MCF 10A (cell line): ENCODE measurements at regions not wholly inside any gene's neighbourhood (a gene's known extent, or its start where the extent isn't known, plus 50 kb on each side); places are given as distances from the start of the nearest gene placed in this dataset.

Source experiments
- BruUV-seq: library from RNA; stranded (reverse); fragments of 400-500 nt; replicated peaks from 2 replicates; lab custom pipeline; 2021; lab: Mats Ljungman, UMichigan
- CTCF ChIA-PET: fragments of 300-600 bp; sonication (Branson Sonifier 250); formaldehyde crosslinking; extraction: SDS; loops from one replicate; lab custom pipeline; 2021; ENCODE audit warnings: antibody characterized with exemption, inconsistent platforms; lab: Yijun Ruan, JAX
- POLR2A ChIA-PET: fragments of 300-600, 350-650 bp; sonication (Branson Sonifier 250); formaldehyde crosslinking; extraction: SDS; loops from one replicate; lab custom pipeline; 2020; ENCODE audit warnings: antibody characterized with exemption, inconsistent platforms; lab: Yijun Ruan, JAX
- DNase-seq: peaks from one replicate; pipeline ENCODE4 v3.0.0-alpha.2; 2018; ENCODE audit not compliant: unreplicated experiment
- H3K27ac Mint-ChIP-seq: one replicate; pipeline ENCODE4 v1.8.0; 2022; ENCODE audit warnings: mild to moderate bottlenecking, low read depth, mixed read lengths; ENCODE audit not compliant: unreplicated experiment
- H3K27me3 Mint-ChIP-seq: one replicate; pipeline ENCODE4 v1.8.0; 2022; ENCODE audit warnings: mixed read lengths; ENCODE audit not compliant: insufficient read depth, unreplicated experiment
- H3K36me3 Mint-ChIP-seq: one replicate; pipeline ENCODE4 v1.8.0; 2022; ENCODE audit warnings: mild to moderate bottlenecking, moderate library complexity, mixed read lengths; ENCODE audit not compliant: insufficient read depth, unreplicated experiment
- H3K4me1 Mint-ChIP-seq: one replicate; pipeline ENCODE4 v1.8.0; 2022; ENCODE audit warnings: mixed read lengths; ENCODE audit not compliant: insufficient read depth, unreplicated experiment
- H3K4me3 Mint-ChIP-seq: one replicate; pipeline ENCODE4 v1.8.0; 2022; ENCODE audit warnings: mild to moderate bottlenecking, moderate library complexity, mixed read lengths; ENCODE audit not compliant: unreplicated experiment
- H3K9me3 Mint-ChIP-seq: one replicate; pipeline ENCODE4 v1.8.0; 2022; ENCODE audit warnings: mixed read lengths; ENCODE audit not compliant: unreplicated experiment
- intact Hi-C: fragments of 100-400 bp; cut with micrococcal nuclease; formaldehyde crosslinking; loops from 2 replicates; pipeline ENCODE4 v1.14.1; 2022
- TF ChIP-seq, protein P1 (sequence below): fragments of 200-600 bp; IDR thresholded peaks from one replicate; pipeline ENCODE4 v1.8.0; 2022; ENCODE audit warnings: antibody characterized with exemption, mild to moderate bottlenecking; ENCODE audit not compliant: unreplicated experiment

DNA sequence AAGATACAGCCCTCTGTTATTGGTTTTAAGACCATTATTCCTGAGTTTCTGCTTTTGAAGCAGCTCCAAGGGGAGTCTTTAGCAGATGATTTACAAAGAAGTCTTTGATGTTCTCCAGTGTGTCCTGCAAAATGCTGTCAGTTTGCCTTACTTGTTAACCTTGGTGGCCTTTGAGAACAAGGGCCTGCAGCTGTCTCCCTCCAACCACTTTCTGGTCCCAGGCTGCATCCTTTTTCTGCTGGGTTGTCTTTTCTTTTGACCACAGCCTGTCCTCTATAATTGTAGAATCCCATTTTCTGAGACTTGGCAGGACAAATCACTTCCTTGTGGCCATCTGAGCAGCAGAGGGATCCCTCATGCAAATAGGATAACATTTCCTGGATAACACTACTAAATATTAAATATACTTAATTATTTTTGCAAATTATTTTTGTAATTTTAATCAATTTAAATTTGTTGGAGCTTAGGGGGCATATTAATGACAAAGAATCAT is 281.4 kb downstream of the DMRT2 start:
- H3K36me3 Mint-ChIP-seq: no peaks in the 10 kb centered on the region
- DNase-seq: no peak
- no peak overlapping the region for H3K4me3 Mint-ChIP-seq
- H3K27ac Mint-ChIP-seq: no peak overlapping the region
- ChIA-PET CTCF (interaction anchor here (0.6 to 1.6 kb wide), 3 partner anchors 11 to 505 kb away, joined by 3 to 5 read pairs (median 5); no protein-coding TSS in a partner anchor), POLR2A (no interaction called here)
- intact Hi-C loops: no loop called here
- H3K27me3 Mint-ChIP-seq: no peaks in the 10 kb centered on the region
- H3K4me1 Mint-ChIP-seq: no peaks in the 10 kb centered on the region
- BruUV-seq: no TSS peak
- no peaks in the 10 kb centered on the region for H3K9me3 Mint-ChIP-seq
- TF ChIP-seq, protein P1, sequence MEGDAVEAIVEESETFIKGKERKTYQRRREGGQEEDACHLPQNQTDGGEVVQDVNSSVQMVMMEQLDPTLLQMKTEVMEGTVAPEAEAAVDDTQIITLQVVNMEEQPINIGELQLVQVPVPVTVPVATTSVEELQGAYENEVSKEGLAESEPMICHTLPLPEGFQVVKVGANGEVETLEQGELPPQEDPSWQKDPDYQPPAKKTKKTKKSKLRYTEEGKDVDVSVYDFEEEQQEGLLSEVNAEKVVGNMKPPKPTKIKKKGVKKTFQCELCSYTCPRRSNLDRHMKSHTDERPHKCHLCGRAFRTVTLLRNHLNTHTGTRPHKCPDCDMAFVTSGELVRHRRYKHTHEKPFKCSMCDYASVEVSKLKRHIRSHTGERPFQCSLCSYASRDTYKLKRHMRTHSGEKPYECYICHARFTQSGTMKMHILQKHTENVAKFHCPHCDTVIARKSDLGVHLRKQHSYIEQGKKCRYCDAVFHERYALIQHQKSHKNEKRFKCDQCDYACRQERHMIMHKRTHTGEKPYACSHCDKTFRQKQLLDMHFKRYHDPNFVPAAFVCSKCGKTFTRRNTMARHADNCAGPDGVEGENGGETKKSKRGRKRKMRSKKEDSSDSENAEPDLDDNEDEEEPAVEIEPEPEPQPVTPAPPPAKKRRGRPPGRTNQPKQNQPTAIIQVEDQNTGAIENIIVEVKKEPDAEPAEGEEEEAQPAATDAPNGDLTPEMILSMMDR: no peak

GRCh38 chr9:1332156-1332555 is 282.0 kb downstream of the DMRT2 start:
- Mint-ChIP-seq H3K27me3 (no peaks in the 10 kb centered on the region), H3K4me3 (no peak overlapping the region), H3K27ac (no peak overlapping the region), H3K36me3 (no peaks in the 10 kb centered on the region), H3K9me3 (no peaks in the 10 kb centered on the region), H3K4me1 (no peaks in the 10 kb centered on the region)
- TF ChIP-seq, protein P1: no peak
- DNase-seq: peak; percentile 16
- intact Hi-C loops: no loop called here
- ChIA-PET POLR2A (no interaction called here), CTCF (interaction anchor here (0.6 to 1.6 kb wide), 2 partner anchors 12 to 299 kb away, joined by 3 to 5 read pairs; no protein-coding TSS in a partner anchor)
- no TSS peak for BruUV-seq

DNA sequence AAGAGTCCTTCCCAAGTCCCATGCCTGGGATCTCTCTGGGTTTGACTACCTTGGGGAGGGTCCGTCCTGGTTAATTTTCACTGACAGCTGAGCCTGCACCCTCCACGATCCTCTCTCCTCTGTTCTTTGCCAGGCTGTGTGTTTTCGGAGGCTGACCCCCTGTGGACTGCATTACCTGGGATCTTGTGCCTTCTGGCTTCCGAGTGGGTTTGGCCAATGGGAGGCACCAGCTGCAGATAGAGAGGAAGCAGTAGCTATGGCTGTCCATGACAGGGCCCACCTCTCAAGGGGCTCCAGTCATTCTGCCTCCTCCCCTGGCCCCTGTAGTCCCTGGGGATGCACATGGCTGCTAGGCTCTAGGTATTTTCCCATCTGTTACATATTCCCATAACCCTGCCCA is 285.0 kb downstream of the DMRT2 start:
- Mint-ChIP-seq H3K36me3 (no peaks in the 10 kb centered on the region), H3K9me3 (no peaks in the 10 kb centered on the region), H3K4me3 (no peak overlapping the region), H3K27me3 (no peaks in the 10 kb centered on the region), H3K27ac (no peak overlapping the region), H3K4me1 (no peaks in the 10 kb centered on the region)
- intact Hi-C loops: loop anchor here (5.0 kb wide), 1 partner anchor 328 kb away; no protein-coding TSS in a partner anchor
- POLR2A ChIA-PET: no interaction called here
- BruUV-seq: no TSS peak
- CTCF ChIA-PET: no interaction called here
- TF ChIP-seq, protein P1: no peak
- DNase-seq: no peak

DNA sequence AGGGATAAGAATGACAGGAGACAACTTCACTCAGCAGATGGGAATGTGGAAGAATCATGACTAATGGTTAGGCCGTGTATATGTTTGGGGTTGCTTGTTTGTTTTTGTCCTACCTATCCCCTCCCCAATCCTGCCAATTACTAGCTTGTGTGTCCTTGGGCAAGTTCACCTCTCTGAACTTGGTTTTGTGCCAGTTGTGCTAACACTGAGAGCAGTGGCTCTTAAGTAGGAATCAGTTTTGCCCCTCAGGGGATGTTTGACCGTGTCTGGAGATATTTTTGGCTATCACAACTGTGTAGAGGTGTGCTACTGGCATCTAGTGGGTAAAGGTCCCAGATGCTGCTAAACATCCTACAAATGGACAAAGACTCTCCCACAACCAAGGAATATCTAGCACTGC is 287.0 kb downstream of the DMRT2 start:
- BruUV-seq: no TSS peak
- TF ChIP-seq, protein P1: peak; percentile 7
- ChIA-PET POLR2A (no interaction called here), CTCF (interaction anchor here (1.2 kb wide), 1 partner anchor 237 kb away, joined by 4 read pairs; no protein-coding TSS in a partner anchor)
- no peaks in the 10 kb centered on the region for H3K9me3 Mint-ChIP-seq
- H3K27ac Mint-ChIP-seq: no peak overlapping the region
- DNase-seq: peak; percentile 79
- intact Hi-C loops: loop anchor here (1.0 to 5.0 kb wide), 2 partner anchors 236 to 330 kb away; no protein-coding TSS in a partner anchor
- no peaks in the 10 kb centered on the region for H3K36me3 Mint-ChIP-seq
- H3K27me3 Mint-ChIP-seq: no peaks in the 10 kb centered on the region
- H3K4me1 Mint-ChIP-seq: no peaks in the 10 kb centered on the region
- no peak overlapping the region for H3K4me3 Mint-ChIP-seq
